ENCODE measurements at regions not wholly inside any gene's neighbourhood (a gene's known extent, or its start where the extent isn't known, plus 50 kb on each side); places are given as distances from the start of the nearest gene placed in this dataset.

GRCh38 chr6:4295058-4295782 lies 159.8 kb upstream of the ECI2 start:
- POLR2A ChIA-PET = no interaction called here
- in situ Hi-C loops (cut with HindIII; ENCODE audit: low pct_unique_long_range_greater_than_20kb, low sequenced_read_pairs) (no loop called here), intact Hi-C loops (cut with micrococcal nuclease; ENCODE audit: unreplicated experiment) (no loop called here)
- Histone ChIP-seq H3K27ac (ENCODE audit: low read length) (no peak overlapping the region), H3K27me3 (ENCODE audit: control insufficient read depth, insufficient read depth, low read length) (no peaks in the 10 kb centered on the region), H3K4me3 (ENCODE audit: low read depth in 2 of 2, low read length in 2 of 2) (no peak overlapping the region), H3K4me1 (ENCODE audit: control insufficient read depth, insufficient read depth, low read length) (0 out of 2 replicates have a peak, but pooled peaks cover 3% of the 10 kb centered on the region), H3K9me3 (ENCODE audit: control insufficient read depth, insufficient read depth, low read depth, low read length) (peaks cover 5% of the 10 kb centered on the region; the same call in 1 of the 2 replicates), H3K36me3 (ENCODE audit: control insufficient read depth, insufficient read depth, low read length) (no peaks in the 10 kb centered on the region)
- ATAC-seq (no peak), DNase-seq (ENCODE audit: low read depth, low spot score) (no peak)
- TF ChIP-seq POLR2AphosphoS5 (IDR thresholded peaks at IDR 0.05; ENCODE audit: low read depth, low read length) (no peak), TCF7L2 (IDR thresholded peaks at IDR 0.05; ENCODE audit: low read depth, low read length) (no peak), SIN3A (IDR thresholded peaks at IDR 0.05; ENCODE audit: borderline replicate concordance, insufficient read depth, low read depth, low read length) (no peak), CTCF (IDR thresholded peaks at IDR 0.05) (no peak)
- TF ChIP-seq, protein P1, sequence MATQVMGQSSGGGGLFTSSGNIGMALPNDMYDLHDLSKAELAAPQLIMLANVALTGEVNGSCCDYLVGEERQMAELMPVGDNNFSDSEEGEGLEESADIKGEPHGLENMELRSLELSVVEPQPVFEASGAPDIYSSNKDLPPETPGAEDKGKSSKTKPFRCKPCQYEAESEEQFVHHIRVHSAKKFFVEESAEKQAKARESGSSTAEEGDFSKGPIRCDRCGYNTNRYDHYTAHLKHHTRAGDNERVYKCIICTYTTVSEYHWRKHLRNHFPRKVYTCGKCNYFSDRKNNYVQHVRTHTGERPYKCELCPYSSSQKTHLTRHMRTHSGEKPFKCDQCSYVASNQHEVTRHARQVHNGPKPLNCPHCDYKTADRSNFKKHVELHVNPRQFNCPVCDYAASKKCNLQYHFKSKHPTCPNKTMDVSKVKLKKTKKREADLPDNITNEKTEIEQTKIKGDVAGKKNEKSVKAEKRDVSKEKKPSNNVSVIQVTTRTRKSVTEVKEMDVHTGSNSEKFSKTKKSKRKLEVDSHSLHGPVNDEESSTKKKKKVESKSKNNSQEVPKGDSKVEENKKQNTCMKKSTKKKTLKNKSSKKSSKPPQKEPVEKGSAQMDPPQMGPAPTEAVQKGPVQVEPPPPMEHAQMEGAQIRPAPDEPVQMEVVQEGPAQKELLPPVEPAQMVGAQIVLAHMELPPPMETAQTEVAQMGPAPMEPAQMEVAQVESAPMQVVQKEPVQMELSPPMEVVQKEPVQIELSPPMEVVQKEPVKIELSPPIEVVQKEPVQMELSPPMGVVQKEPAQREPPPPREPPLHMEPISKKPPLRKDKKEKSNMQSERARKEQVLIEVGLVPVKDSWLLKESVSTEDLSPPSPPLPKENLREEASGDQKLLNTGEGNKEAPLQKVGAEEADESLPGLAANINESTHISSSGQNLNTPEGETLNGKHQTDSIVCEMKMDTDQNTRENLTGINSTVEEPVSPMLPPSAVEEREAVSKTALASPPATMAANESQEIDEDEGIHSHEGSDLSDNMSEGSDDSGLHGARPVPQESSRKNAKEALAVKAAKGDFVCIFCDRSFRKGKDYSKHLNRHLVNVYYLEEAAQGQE (IDR thresholded peaks at IDR 0.05; ENCODE audit: insufficient read depth in 1 of 2, low read depth in 2 of 2, low read length in 1 of 2) = no peak
- CTCF ChIA-PET = no interaction called here
- BruUV-seq (replicated peaks) = no TSS peak

GRCh38 chr6:4294636-4295035 lies 159.3 kb upstream of the ECI2 start:
- no peak for ATAC-seq
- peaks cover 5% of the 10 kb centered on the region; the same call in 1 of the 2 replicates for H3K9me3 ChIP-seq (ENCODE audit: control insufficient read depth, insufficient read depth, low read depth, low read length)
- ChIA-PET POLR2A (no interaction called here), CTCF (no interaction called here)
- no peak for DNase-seq (ENCODE audit: low read depth, low spot score)
- no TSS peak for BruUV-seq (replicated peaks)
- no peak overlapping the region for H3K4me3 ChIP-seq (ENCODE audit: low read depth in 2 of 2, low read length in 2 of 2)
- H3K36me3 ChIP-seq (ENCODE audit: control insufficient read depth, insufficient read depth, low read length) = no peaks in the 10 kb centered on the region
- H3K27ac ChIP-seq (ENCODE audit: low read length) = no peak overlapping the region
- no peaks in the 10 kb centered on the region for H3K27me3 ChIP-seq (ENCODE audit: control insufficient read depth, insufficient read depth, low read length)
- no peak for TF ChIP-seq POLR2AphosphoS5 (IDR thresholded peaks at IDR 0.05; ENCODE audit: low read depth, low read length)
- no peak for TF ChIP-seq SIN3A (IDR thresholded peaks at IDR 0.05; ENCODE audit: borderline replicate concordance, insufficient read depth, low read depth, low read length)
- 0 out of 2 replicates have a peak, but pooled peaks have one; percentile 13 for TF ChIP-seq TCF7L2 (IDR thresholded peaks at IDR 0.05; ENCODE audit: low read depth, low read length)
- TF ChIP-seq, protein P1 (IDR thresholded peaks at IDR 0.05; ENCODE audit: insufficient read depth in 1 of 2, low read depth in 2 of 2, low read length in 1 of 2) = no peak
- TF ChIP-seq CTCF (IDR thresholded peaks at IDR 0.05) = no peak
- 0 out of 2 replicates have a peak, but pooled peaks cover 3% of the 10 kb centered on the region for H3K4me1 ChIP-seq (ENCODE audit: control insufficient read depth, insufficient read depth, low read length)
- in situ Hi-C loops (cut with HindIII; ENCODE audit: low pct_unique_long_range_greater_than_20kb, low sequenced_read_pairs) (no loop called here), intact Hi-C loops (cut with micrococcal nuclease; ENCODE audit: unreplicated experiment) (no loop called here)

Measured in Panc1 (cell line).